ENCODE measurements at regions not wholly inside any gene's neighbourhood (a gene's known extent, or its start where the extent isn't known, plus 50 kb on each side); places are given as distances from the start of the nearest gene placed in this dataset.

- TF ChIP-seq CTCF (IDR thresholded peaks at IDR 0.05) = no peak
- DNase-seq (ENCODE audit: low spot score) = no peak
- no peak overlapping the region for H3K4me3 ChIP-seq
- H3K27ac ChIP-seq = no peak overlapping the region
Measured at GRCh38 chr11:80082406-80082805, 641.6 kb upstream of the TENM4 start.

GRCh38 chr11:80077113-80077512 is 636.3 kb upstream of the TENM4 start:
- H3K4me3 ChIP-seq = no peak overlapping the region
- H3K27ac ChIP-seq = no peak overlapping the region
- no peak for DNase-seq (ENCODE audit: low spot score)
- TF ChIP-seq CTCF (IDR thresholded peaks at IDR 0.05) = no peak

- no peak overlapping the region for H3K27ac ChIP-seq
- H3K4me3 ChIP-seq = no peak overlapping the region
- no peak for DNase-seq (ENCODE audit: low spot score)
- TF ChIP-seq CTCF (IDR thresholded peaks at IDR 0.05) = no peak
Measured at GRCh38 chr11:80074837-80075236, 634.0 kb upstream of the TENM4 start.

GRCh38 chr11:80066291-80066690 is 625.5 kb upstream of the TENM4 start:
- no peak for TF ChIP-seq CTCF (IDR thresholded peaks at IDR 0.05)
- Histone ChIP-seq H3K27ac (no peak overlapping the region), H3K4me3 (no peak overlapping the region)
- DNase-seq (ENCODE audit: low spot score) = no peak

- Histone ChIP-seq H3K4me3 (no peak overlapping the region), H3K27ac (no peak overlapping the region)
- no peak for TF ChIP-seq CTCF (IDR thresholded peaks at IDR 0.05)
- DNase-seq (ENCODE audit: low spot score) = no peak
Measured at GRCh38 chr11:80065086-80065485, 624.3 kb upstream of the TENM4 start.

GRCh38 chr11:80061056-80061455 is 620.2 kb upstream of the TENM4 start:
- no peak overlapping the region for H3K4me3 ChIP-seq
- DNase-seq (ENCODE audit: low spot score) = no peak
- TF ChIP-seq CTCF (IDR thresholded peaks at IDR 0.05) = no peak
- no peak overlapping the region for H3K27ac ChIP-seq

GRCh38 chr11:80054582-80055165 is 613.8 kb upstream of the TENM4 start:
- no peak for TF ChIP-seq CTCF (IDR thresholded peaks at IDR 0.05)
- H3K27ac ChIP-seq = no peak overlapping the region

More at GRCh38 chr11:80054582-80055165, 613.8 kb upstream of the TENM4 start:
- no peak overlapping the region for H3K4me3 ChIP-seq
- DNase-seq (ENCODE audit: low spot score) = no peak

Measured in coronary artery (tissue), 2 donors.